Endodermal cell (in vitro differentiated cells): ENCODE measurements at regions not wholly inside any gene's neighbourhood (a gene's known extent, or its start where the extent isn't known, plus 50 kb on each side); places are given as distances from the start of the nearest gene placed in this dataset.

ENCODE experiments used
- DNase-seq: peaks from one replicate; pipeline ENCODE4 v3.0.0-alpha.2; 2017
- H3K27ac ChIP-seq: 2 replicates; pipeline ENCODE4 v1.5.1; 2013; ENCODE audit warnings: mild to moderate bottlenecking, low read depth, low read length, moderate library complexity
- H3K27me3 ChIP-seq: 2 replicates; pipeline ENCODE4 v1.6.1; 2013; ENCODE audit warnings: mild to moderate bottlenecking, low read length, moderate library complexity; ENCODE audit not compliant: insufficient read depth, control insufficient read depth, poor library complexity, severe bottlenecking
- H3K36me3 ChIP-seq: 2 replicates; pipeline ENCODE4 v1.7.0; 2013; ENCODE audit warnings: mild to moderate bottlenecking, low read length, moderate library complexity; ENCODE audit not compliant: control insufficient read depth, insufficient read depth
- H3K4me1 ChIP-seq: one replicate; pipeline ENCODE4 v1.7.0; 2013; ENCODE audit warnings: low read length; ENCODE audit not compliant: control insufficient read depth, insufficient read depth
- H3K4me3 ChIP-seq: 2 replicates; pipeline ENCODE4 v1.5.1; 2013; ENCODE audit warnings: mild to moderate bottlenecking, low read length, moderate library complexity
- H3K9ac ChIP-seq: 2 replicates; pipeline ENCODE4 v1.6.1; 2013; ENCODE audit warnings: mild to moderate bottlenecking, low read length, moderate library complexity; ENCODE audit not compliant: poor library complexity, severe bottlenecking; ENCODE audit errors: extremely low read depth
- H3K9me3 ChIP-seq: 2 replicates; pipeline ENCODE4 v1.6.1; 2013; ENCODE audit warnings: mild to moderate bottlenecking, low read length, moderate library complexity; ENCODE audit not compliant: control insufficient read depth
- H3K27ac Mint-ChIP-seq: 2 replicates; pipeline ENCODE4 v1.8.0; 2020; ENCODE audit warnings: mixed read lengths
- H3K27me3 Mint-ChIP-seq: 2 replicates; pipeline ENCODE4 v1.8.0; 2021; ENCODE audit warnings: mild to moderate bottlenecking, mixed read lengths; ENCODE audit not compliant: insufficient read depth
- H3K36me3 Mint-ChIP-seq: 2 replicates; pipeline ENCODE4 v1.8.0; 2020; ENCODE audit warnings: low read depth, mixed read lengths
- H3K4me1 Mint-ChIP-seq: 2 replicates; pipeline ENCODE4 v1.8.0; 2020; ENCODE audit warnings: mixed read lengths
- H3K4me3 Mint-ChIP-seq: 2 replicates; pipeline ENCODE4 v1.8.0; 2020; ENCODE audit warnings: mild to moderate bottlenecking, moderate library complexity, mixed read lengths
- H3K9me3 Mint-ChIP-seq: 2 replicates; pipeline ENCODE4 v1.8.0; 2020; ENCODE audit warnings: mild to moderate bottlenecking, mixed read lengths
- CTCF ChIP-seq: fragments of 200-600 bp; sonication (generic); conservative IDR thresholded peaks from 2 replicates; pipeline ENCODE4 v1.5.0; 2021; ENCODE audit warnings: antibody characterized with exemption, mild to moderate bottlenecking
- WGBS, 2 experiments: methylation state at CpG; one replicate each; pipeline versions ENCODE4 v1.1.5 to v1.1.7; 2013; ENCODE audit warnings: missing lambda C conversion rate in 2 of 2, mixed read lengths in 1 of 2; ENCODE audit not compliant: insufficient coverage in 1 of 2, insufficient read length in 1 of 2; 5-methylcytosine and 5-hydroxymethylcytosine counted together

- no peak overlapping the region for H3K4me3 Mint-ChIP-seq
- H3K9ac ChIP-seq: no peak overlapping the region
- 92 to 100% methylated on average over 1 of the region's 1 CpG for WGBS, 2 experiments
Measured at GRCh38 chr5:118302786-118303185, 685.6 kb downstream of the DTWD2 start.

GRCh38 chr5:118301696-118302095, 686.7 kb downstream of the DTWD2 start:
- H3K4me3 ChIP-seq: no peak overlapping the region
- no peaks in the 10 kb centered on the region for H3K36me3 ChIP-seq
- Mint-ChIP-seq H3K36me3 (no peaks in the 10 kb centered on the region), H3K4me3 (no peak overlapping the region), H3K27ac (no peak overlapping the region), H3K9me3 (no peaks in the 10 kb centered on the region), H3K4me1 (no peaks in the 10 kb centered on the region), H3K27me3 (no peaks in the 10 kb centered on the region)
- no peak for TF ChIP-seq CTCF
- H3K27me3 ChIP-seq: no peaks in the 10 kb centered on the region
- no peaks in the 10 kb centered on the region for H3K4me1 ChIP-seq
- no peak for DNase-seq
- no peak overlapping the region for H3K9ac ChIP-seq
- H3K27ac ChIP-seq: no peak overlapping the region
- 90% methylated on average over 3 of the region's 3 CpGs; no CpG with 5 or more reads in 1 of the 2 experiments for WGBS, 2 experiments
- no peaks in the 10 kb centered on the region for H3K9me3 ChIP-seq

More at GRCh38 chr5:118302786-118303185, 685.6 kb downstream of the DTWD2 start:
- no peak overlapping the region for H3K4me3 ChIP-seq
- H3K27ac Mint-ChIP-seq: no peak overlapping the region
- no peaks in the 10 kb centered on the region for H3K36me3 Mint-ChIP-seq
- no peaks in the 10 kb centered on the region for H3K9me3 ChIP-seq
- no peaks in the 10 kb centered on the region for H3K27me3 ChIP-seq
- peaks cover 2% of the 10 kb centered on the region for H3K27me3 Mint-ChIP-seq
- no peaks in the 10 kb centered on the region for H3K4me1 ChIP-seq
- DNase-seq: no peak
- no peak for TF ChIP-seq CTCF
- H3K4me1 Mint-ChIP-seq: no peaks in the 10 kb centered on the region
- no peaks in the 10 kb centered on the region for H3K9me3 Mint-ChIP-seq
- H3K27ac ChIP-seq: no peak overlapping the region
- no peaks in the 10 kb centered on the region for H3K36me3 ChIP-seq

DNA sequence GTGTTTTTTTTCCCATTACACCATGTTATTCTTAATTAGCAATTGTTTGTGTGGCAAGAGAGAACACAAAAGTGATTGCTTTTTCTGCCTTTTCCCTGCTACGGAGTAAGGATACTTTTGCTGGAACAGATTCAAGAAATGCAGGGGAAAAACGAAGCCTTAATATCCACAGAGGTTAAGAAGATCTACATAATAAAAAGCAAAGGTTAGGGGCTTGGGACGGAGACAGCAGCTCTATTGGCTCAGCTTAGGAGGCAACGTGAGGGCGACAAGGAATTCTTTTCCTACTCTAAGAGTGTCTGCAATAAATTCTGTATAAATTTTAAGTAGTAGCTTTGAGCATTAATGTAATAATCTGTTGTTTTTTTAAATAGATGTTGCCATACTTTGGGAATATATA, 693.3 kb downstream of the DTWD2 start:
- no peaks in the 10 kb centered on the region for H3K27me3 ChIP-seq
- no peak overlapping the region for H3K9ac ChIP-seq
- 46 to 61% methylated on average over 2 to 5 of the region's 5 CpGs for WGBS, 2 experiments
- no peak overlapping the region for H3K27ac ChIP-seq
- TF ChIP-seq CTCF: no peak
- Mint-ChIP-seq H3K27me3 (peaks cover 3% of the 10 kb centered on the region), H3K27ac (no peak overlapping the region), H3K36me3 (no peaks in the 10 kb centered on the region), H3K9me3 (no peaks in the 10 kb centered on the region), H3K4me1 (no peaks in the 10 kb centered on the region), H3K4me3 (no peak overlapping the region)
- H3K9me3 ChIP-seq: no peaks in the 10 kb centered on the region
- H3K36me3 ChIP-seq: no peaks in the 10 kb centered on the region
- no peak overlapping the region for H3K4me3 ChIP-seq
- H3K4me1 ChIP-seq: no peaks in the 10 kb centered on the region
- DNase-seq: no peak
